SU-DHL-6 (cell line): ENCODE measurements at regions not wholly inside any gene's neighbourhood (a gene's known extent, or its start where the extent isn't known, plus 50 kb on each side); places are given as distances from the start of the nearest gene placed in this dataset.
"Not testable (repeated sequence)": the region's sequence is repeated elsewhere in the genome, so short reads cannot be mapped to it uniquely, and the experiment has no call there.

Experiments
- CTCF ChIP-seq: fragments of 200-600 bp; sonication (generic); IDR thresholded peaks from one replicate; pipeline ENCODE4 v1.5.1; 2017; ENCODE audit warnings: antibody characterized with exemption, mild to moderate bottlenecking, low read length, moderate library complexity; ENCODE audit not compliant: insufficient read depth, poor library complexity, severe bottlenecking
- EZH2phosphoT487 ChIP-seq: fragments of 200-600 bp; sonication (generic), shearing (Covaris generic); conservative IDR thresholded peaks from 2 replicates; pipeline ENCODE4 v1.6.1; 2018; ENCODE audit warnings: mild to moderate bottlenecking, antibody characterized with exemption, low read length, moderate library complexity, mixed read lengths

GRCh38 chr5:94086635-94087034 lies 345.2 kb upstream of the POU5F2 start:
- not testable (repeated sequence) for TF ChIP-seq CTCF, EZH2phosphoT487
